ENCODE measurements at regions not wholly inside any gene's neighbourhood (a gene's known extent, or its start where the extent isn't known, plus 50 kb on each side); places are given as distances from the start of the nearest gene placed in this dataset.

GRCh38 chr12:19573866-19574265, 134.6 kb downstream of the AEBP2 start:
- TF ChIP-seq E2F5 (CRISPR knock-in tag; IDR thresholded peaks at IDR 0.05) = no peak
- no peak for TF ChIP-seq ZNF138 (CRISPR knock-in tag; conservative IDR thresholded peaks at IDR 0.05)
- TF ChIP-seq CTCF (IDR thresholded peaks at IDR 0.05) = no peak
- no peak for TF ChIP-seq TEAD4 (CRISPR knock-in tag; IDR thresholded peaks at IDR 0.05)
